HG03159 (cell line): ENCODE measurements at regions not wholly inside any gene's neighbourhood (a gene's known extent, or its start where the extent isn't known, plus 50 kb on each side); places are given as distances from the start of the nearest gene placed in this dataset.
"Not testable (repeated sequence)": the region's sequence is repeated elsewhere in the genome, so short reads cannot be mapped to it uniquely, and the experiment has no call there.

Source experiments
- ATAC-seq: cut with Tn5 transposase; IDR thresholded peaks from one replicate; pipeline ENCODE4 v1.9.1; 2021; ENCODE audit warnings: mild to moderate bottlenecking, moderate library complexity; ENCODE audit not compliant: unreplicated experiment

DNA sequence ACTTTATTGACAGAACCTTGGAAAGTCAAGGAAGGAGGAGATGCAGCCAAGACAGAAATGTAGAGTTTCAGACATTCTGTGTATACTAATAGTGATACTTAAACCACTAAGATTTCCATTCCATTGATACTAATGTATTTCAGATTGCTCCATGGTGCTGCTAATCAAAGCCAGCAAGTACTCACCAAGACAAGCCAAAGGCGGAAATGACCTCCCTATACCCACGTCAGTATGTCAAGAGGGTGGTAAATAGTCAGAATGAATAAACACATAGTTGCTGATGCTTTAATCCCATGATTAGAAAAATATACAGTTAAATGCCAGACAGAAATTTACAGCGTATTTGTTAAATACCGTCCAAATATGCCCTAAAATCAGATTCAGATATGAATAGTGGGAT is 417.8 kb upstream of the INTU start:
- no peak for ATAC-seq

DNA sequence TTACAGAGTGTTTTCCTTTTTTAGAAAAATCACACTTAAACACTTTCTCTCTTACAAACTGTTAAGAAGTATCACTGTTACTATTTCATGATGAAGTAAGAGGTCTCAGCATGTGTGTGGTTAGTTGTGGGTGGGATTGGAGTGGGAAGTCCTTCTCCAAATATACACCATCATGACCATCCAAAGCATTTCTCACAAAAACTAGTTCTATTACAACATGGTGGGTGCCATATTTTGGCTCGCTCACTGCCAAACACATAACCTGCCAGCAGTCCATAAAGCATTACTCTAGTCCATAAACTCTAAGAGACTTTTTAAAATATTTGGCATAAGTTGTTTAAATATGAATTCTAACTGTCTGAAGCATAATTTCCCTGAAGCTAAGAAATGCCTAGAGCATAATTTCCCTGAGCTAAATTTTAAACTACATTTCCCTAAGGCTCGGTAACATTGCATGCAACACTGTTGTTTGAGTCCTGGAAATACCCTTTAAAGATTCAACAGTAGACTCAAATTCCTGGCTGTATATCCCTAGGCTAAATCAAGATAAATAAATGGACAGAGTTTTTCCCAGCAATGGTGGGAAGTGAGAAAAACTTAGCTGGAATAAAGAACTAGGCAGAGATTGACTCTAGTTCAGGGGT is 415.0 kb upstream of the INTU start:
- no peak for ATAC-seq

DNA sequence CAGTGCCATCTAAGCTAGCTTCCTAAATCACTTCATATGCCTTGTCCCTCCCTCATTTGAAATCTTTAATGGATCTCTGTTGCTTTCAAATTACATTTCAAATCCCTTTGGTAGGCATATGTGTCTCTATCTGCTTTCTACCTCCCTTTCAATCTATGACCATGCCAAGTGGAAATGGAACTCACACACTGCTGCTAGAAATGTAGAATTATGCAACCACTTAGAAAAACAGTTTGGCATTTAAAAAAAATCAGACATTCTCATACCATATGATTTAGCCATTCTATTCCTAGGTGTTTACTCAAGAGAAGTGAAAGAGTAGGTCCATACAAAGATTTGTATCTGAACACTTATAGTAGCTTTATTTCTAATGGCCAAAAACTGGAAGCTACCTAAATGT is 413.5 kb upstream of the INTU start:
- ATAC-seq = no peak

DNA sequence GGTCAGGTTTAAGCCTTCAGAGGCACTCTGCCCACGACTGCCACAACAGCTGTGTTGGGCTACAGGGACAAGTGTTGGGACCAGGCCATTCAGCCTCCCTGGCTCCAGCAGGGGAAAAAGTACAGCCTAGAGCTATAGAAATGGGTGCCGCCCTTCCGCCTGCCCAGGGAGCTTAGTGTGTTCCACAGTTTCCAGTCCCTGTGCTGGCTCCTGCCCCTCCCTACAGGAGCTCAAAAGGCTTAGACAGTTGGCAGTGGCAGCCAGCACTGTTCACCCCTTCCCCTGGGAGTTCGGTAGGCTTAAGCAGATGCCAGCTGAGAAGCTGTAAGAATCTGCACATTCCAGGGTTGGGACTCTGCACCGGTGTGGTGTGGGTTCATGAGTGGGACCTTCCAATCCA is 408.2 kb upstream of the INTU start:
- ATAC-seq = no peak

DNA sequence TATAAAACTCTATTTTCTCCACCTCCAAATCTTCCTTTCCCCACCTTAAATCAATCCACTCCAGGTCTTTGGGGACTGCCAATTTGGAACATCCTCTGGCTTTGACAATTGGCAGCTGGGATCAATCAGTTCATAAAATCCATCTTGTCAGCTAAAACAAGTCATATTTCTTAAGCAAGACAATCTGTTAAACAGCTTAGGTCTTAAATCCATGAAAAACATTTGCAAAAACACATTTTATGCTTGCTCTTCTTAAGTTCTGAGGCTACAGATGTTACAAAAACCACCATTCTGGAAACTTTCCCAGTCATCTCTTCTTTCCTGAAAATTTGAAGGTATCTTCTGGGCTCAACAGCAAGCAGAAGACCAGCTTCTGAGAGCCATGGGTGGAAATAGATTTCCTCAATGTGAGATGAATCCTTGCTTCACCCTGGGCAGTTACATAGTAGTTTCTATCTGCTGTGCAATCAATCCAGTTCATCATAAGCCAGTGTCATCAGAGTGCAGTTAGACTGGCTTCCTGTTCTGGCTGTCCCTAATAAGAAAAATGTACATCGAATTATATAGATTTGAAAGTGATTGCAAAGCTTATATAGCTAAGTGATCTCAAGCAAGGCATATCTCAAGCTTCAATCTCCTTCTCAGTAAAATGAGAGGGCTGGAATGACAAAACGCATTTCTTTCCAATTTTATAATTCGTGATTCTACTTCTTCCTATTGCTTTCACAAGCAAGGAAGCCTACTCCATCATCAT is 402.7 kb upstream of the INTU start:
- ATAC-seq = no peak

DNA sequence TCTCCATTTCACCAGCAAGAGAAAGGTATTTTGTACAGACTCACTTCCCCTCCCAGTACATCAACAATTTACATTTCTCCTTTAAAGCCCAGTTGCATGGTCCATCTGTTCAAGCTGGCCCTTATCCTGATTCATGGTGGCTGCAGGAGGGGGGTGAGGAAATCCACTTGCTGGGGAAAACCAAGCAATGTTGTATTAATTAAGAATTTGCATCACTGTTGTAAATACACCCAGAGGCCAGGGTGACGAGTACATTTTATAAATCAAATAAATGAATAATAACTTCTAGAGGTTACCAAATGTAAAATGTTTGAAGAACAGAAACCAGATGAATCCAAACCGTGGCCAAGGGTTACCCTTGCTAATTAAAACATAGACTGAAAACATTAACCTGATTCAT is 395.9 kb upstream of the INTU start:
- no peak for ATAC-seq

DNA sequence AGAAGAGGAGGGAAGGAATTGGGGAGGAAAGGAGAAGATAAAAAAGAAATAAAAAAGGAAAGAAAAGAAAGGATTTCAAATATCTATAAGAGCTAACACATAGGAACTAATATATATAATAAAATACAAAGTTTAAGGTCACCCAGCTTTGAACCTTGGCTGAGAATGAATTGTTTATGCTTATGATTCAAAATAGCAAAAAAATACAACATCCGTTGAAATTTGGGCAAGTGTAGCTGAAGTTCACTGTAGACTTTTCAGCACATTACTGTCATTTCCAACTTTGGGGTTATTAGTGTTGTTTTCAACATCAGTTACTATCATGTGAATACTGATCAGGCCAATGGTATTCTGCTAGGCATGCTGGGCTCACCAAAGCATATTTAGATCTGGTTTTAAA is 395.2 kb upstream of the INTU start:
- no peak for ATAC-seq

DNA sequence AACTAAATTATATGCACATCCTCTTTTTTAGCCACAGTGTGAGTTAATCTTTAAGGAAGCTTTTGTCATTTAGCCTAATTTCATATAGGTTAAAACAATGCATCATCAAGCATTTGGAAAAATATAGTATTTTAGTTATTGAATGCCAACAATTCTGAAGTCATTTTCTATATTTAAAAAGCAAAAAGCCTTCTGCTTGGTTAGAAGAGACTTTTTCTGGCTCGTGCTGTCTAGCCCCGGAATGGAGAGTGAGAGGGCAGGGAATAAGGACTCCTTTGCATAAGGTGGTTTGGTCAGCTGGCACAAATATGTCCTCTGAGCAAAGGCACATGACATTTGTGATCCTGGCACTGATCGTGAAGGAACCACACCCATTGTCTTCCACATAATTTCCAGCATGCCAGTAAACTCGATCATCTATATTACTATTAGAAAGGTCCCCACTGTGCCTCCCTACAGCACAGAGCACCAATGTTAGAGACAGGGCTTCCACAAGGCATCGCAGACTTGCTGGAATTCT is 393.7 kb upstream of the INTU start:
- no peak for ATAC-seq

DNA sequence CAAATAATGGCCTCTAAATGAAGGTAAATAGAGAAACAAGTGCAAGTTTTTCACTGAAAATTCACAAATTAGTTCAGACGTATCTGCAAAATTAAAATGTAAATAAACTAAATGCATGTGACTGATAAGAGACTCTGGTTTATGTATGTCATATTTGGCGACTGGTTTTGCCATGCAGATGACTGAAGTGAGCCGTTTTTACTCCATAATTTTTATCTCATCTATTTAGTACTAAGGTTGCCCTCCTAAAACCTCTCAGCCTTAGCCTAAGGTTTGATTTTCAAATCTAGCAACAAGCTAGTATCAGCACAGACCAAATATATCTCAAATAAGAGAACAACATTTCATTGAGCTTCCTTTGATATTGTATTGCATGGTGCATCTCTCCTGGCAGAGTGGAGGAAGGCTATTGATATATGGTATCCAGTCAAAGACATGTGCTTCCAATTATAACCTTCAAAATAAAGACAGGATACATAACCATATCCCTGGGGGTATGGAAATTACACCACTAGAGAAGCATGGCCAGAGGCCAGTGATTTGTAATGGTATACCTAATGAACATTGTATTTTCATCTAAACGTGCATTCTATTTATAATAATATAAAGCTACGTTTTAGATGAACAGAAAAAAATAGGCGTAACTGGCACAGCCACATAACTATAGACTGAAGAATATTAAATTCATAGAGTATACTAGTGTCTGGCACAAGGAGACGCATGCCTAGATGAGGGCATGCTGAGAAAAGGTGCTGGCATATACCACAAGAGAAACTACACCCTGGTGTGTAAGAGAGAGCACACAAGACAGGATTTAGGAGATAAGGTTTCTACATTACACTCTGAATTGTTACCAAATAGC is 392.6 kb upstream of the INTU start:
- no peak for ATAC-seq

DNA sequence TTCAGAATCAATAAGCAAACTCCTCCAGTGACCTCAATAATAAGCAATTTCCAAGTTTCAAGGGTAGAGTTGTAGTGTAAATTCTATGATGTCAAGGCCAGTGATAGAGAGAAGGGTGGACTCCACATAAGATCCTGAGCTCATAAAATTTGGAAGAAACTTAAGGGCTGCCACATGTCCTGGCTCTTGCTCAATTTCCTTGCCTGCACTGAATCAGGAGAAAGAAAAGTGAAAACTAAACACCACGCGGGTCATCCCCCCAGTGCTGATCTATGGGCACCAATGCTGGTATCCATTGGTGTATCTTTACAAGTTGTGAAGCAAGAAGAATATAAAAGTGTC is 392.0 kb upstream of the INTU start:
- ATAC-seq = no peak

DNA sequence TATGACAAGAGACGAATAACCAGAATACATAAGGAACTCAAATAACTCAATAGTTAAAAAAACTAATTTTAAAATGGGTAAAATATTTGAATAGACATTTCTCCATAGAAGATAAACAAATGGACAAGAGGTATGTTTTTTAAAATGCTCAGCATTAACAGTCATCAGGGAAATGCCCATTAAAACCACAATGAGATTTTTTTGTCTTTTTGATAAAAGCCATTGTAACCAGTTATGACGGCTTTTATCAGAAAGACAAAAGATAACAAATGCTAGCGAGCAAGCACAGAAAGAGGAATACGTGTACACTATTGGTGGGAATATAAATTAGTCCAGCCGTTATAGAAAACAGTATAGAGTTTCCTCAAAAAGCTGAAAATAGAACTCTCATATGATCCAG is 388.2 kb upstream of the INTU start:
- ATAC-seq = no peak

DNA sequence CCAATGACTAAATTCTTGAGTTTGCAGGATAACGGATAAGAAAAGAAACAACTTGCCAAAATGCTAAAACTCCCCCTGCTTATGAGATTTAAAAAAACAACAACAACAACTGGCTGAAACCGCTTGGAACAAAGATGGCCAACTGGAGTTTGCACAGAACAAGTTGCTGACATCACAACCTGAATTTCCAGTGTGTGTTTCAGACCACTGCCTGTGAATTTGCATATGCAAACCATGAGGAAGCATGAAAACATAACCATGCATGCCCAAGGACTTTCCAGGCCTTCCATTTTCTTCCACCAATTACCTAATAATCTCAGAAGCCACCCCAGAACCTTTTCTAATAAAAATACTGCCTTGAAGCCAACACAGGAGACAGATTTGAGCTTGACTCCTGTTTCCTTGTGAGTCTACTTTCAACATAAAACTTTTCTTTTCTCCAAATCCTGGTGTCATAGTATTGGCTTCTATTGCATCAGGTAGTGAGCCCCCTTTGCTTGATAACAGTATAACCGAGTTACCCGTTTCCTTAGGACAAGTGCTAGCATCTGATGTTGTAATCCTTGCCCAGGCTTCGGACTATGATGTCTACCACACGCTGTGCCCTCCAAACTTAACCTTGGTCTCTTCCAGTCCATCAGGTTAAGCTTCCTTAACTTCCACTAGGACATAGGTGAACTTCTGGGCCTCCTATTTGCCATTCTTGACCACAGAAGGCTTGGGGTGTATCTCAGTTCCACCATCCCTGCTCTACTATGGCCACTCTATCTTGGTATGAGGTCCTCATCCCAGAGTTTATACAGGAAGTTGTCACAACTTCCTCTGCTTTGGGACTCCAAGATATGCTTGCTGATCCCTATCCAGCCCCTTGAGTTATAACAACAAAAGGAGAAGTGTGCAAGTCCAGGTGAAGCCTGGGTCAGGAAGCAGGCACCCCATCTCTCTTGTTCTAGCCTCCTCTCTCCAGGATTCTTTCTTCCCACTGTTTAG is 385.5 kb upstream of the INTU start:
- ATAC-seq = no peak

DNA sequence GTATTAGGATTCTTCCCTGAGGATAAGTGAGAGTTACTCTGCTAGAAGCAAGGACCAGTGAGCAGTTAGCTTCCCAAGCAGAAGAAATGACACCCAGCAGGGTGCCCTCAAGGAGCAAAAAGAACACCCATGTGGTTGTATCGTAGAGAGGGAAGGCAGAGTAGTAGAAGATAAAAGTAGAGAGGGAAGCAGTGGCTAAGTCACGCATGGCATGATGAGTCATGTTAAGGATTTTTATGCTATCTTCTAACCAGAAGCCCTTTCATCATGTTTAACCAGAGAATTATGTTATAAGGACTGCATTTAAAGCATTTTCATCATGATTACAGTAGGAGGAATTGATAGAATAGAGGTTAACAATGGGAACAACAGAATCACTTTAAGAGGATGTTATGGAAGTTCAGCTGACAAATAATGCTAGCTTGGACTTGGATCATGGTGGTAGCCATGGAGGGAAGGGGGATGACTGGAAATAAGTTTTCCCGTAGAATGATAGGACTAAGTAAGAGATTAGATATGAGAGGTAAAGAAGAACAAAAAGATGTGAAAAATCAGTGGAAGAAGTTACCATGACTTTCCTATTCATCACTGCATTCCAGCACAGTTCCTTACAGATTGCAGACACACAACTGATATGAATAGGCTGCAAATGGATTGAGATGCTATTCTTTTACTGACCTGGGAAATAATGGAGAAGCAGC is 383.5 kb upstream of the INTU start:
- ATAC-seq = no peak

DNA sequence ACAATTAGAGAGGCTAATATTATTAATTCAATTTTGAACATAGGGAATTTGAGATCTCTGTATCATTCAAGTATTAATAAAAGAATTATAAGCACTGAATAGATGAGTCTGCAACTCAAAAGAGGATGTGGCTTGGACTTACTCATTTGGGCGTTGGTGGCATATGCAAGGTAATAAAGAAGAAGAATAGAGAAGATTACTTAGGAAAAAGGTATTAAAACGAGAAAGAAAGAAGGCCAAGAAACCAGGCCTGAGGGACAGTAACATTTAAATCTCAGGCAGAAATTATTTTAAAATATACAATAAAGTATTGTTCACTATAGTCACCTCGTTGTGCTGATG is 383.0 kb upstream of the INTU start:
- ATAC-seq = no peak

DNA sequence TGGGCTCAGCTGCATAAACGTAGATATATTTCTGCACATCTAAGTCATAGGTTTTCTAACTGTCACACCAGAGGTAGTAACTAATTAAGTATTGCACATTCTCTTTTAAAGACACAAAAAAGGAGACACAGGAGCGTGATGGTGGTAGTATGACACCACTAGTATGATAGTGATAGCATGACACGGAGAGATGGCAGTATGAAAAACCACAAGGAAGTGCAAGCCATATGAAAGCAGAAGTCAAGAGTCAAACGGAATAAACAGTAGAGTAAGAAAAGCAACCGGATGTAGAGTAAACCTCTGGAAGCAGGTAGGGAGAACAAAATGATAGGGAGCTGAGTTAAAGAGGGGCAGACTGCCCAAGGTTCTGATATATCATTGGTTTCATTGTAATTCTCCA is 382.2 kb upstream of the INTU start:
- ATAC-seq = peak; percentile 55

DNA sequence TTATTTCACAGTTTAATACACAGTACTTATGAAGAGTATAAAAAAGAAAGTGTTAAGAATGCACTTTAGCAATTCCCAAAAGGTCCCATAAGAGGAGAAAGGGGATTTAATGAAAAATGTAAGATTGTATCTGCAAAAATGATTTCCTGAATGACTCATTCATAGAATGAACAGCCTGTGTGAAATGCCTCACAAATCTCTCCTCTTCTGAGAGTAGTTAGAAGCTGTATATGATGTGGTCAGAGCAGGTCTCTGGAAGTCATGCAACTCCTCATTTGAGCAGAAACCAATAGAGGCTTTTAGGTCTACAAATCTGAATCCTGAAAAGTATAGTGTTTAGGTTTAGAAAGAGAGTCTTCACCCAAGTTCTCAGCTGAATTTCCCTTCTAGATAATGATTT is 381.3 kb upstream of the INTU start:
- peak; percentile 84 for ATAC-seq

DNA sequence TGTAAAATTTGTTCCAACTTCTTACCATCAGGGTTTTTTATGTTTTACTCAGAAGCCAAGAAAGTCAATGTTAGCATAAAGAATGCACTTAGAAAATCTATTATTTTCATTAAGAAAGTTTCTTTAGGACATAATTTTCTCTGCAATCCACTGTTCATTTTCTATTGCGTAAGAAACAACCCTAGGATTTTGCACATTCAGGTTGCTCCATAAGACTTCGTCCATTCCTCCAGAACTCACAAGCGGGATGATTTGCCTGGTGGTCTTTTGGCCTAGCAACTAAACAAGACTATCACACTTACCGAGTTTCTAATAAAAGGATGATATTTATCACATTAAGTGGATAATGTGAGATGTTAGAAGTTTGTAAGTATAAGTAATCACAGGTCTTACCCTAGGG is 376.3 kb upstream of the INTU start:
- no peak for ATAC-seq

DNA sequence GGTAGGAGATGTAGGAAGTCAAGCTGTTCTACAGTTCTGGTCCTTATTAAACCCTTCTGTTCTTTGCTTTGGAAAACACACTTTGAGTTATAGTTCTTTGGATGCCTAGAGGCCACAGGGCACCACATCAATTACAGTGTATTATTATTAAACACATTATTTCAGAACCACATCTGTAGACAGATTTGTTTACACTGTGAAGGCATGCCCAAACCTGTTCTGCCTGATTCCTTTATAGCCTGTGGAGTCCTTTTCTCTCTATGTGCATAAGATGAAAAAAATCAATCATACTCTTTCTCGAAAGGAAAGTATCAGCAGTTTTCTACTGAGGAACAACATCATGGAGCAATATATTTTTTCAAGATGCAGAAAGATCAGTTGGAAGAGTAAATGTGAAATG is 371.3 kb upstream of the INTU start:
- ATAC-seq = no peak

DNA sequence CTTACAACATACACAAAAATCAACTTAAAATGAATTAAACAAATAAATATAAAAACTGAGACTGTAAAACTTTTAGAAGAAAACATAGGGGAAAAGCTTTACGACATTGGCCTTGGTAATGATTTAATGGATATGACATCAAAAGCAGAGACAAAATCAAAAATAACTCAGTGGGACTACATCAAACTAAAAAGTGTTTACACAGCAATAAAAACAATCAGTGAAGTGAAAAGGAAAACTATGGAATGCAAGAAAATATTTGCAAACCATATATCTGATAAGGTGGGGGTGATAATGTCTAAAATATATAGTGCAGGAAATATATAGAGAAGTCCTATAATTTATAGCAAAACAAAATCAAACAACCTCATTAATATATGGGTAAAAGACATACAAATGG is 364.4 kb upstream of the INTU start:
- no peak for ATAC-seq

DNA sequence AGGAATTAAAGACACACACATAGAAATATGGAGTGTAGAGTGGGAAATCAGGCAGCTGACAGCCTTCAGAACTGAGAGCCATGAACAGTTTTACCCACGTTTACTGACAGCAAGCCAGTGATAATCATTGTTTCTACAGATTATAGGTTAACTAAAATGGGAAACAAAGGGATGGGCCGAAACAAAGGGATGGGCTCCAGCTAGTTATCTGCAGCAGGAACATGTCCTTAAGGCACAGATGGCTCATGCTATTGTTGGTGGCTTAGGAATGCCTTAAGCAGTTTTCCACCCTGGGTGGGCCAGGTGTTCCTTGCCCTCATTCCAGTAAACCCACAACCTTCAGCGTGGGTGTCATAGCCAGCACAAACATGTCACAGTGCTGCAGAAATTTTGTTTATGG is 355.7 kb upstream of the INTU start:
- ATAC-seq = not testable (repeated sequence)
